ENCODE measurements at regions not wholly inside any gene's neighbourhood (a gene's known extent, or its start where the extent isn't known, plus 50 kb on each side); places are given as distances from the start of the nearest gene placed in this dataset.

GRCh38 chr9:87813119-87813463, 69.6 kb upstream of the SPATA31E1 start:
- H3K36me3 Mint-ChIP-seq (ENCODE audit: low read depth, unreplicated experiment), result peaks cover 5% of the 10 kb centered on the region
- H3K4me1 Mint-ChIP-seq (ENCODE audit: unreplicated experiment), result no peaks in the 10 kb centered on the region
- no peak for TF ChIP-seq CTCF (IDR thresholded peaks at IDR 0.05; ENCODE audit: unreplicated experiment)
- no peak for DNase-seq (ENCODE audit: low spot score)
- H3K27ac Mint-ChIP-seq (ENCODE audit: unreplicated experiment), result no peak overlapping the region
- H3K4me3 Mint-ChIP-seq (ENCODE audit: unreplicated experiment), result no peak overlapping the region
- H3K27me3 Mint-ChIP-seq (ENCODE audit: unreplicated experiment), result peaks cover 3% of the 10 kb centered on the region
- H3K9me3 Mint-ChIP-seq (ENCODE audit: unreplicated experiment), result peaks cover 3% of the 10 kb centered on the region

DNA sequence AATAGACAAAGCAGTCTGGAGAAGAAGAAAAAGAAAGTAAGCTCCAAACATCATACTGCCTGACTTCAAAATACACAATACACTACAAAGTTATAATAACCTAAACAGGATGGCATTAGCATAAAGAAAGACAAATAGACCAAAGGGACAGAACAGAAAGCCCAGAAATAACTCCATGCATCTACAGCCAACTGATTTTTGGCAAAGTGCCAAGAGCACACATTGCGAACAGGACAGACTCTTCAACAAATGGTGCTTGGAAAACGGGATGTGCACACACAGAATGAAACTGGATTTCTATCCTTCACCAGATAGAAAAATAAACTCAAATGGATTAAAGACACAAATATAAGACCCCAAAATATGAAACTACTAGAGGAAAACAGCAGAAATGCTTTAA, 66.6 kb upstream of the SPATA31E1 start:
- no peak overlapping the region for H3K27ac Mint-ChIP-seq (ENCODE audit: unreplicated experiment)
- no peak overlapping the region for H3K4me3 Mint-ChIP-seq (ENCODE audit: unreplicated experiment)
- H3K36me3 Mint-ChIP-seq (ENCODE audit: low read depth, unreplicated experiment), result no peaks in the 10 kb centered on the region
- no peak for TF ChIP-seq CTCF (IDR thresholded peaks at IDR 0.05; ENCODE audit: unreplicated experiment)
- peaks cover 1% of the 10 kb centered on the region for H3K27me3 Mint-ChIP-seq (ENCODE audit: unreplicated experiment)
- no peaks in the 10 kb centered on the region for H3K9me3 Mint-ChIP-seq (ENCODE audit: unreplicated experiment)
- no peaks in the 10 kb centered on the region for H3K4me1 Mint-ChIP-seq (ENCODE audit: unreplicated experiment)
- DNase-seq (ENCODE audit: low spot score), result no peak

- no peak for TF ChIP-seq CTCF (IDR thresholded peaks at IDR 0.05; ENCODE audit: unreplicated experiment)
- DNase-seq (ENCODE audit: low spot score), result no peak
- Mint-ChIP-seq H3K27ac (ENCODE audit: unreplicated experiment) (no peak overlapping the region), H3K27me3 (ENCODE audit: unreplicated experiment) (peaks cover 1% of the 10 kb centered on the region), H3K9me3 (ENCODE audit: unreplicated experiment) (no peaks in the 10 kb centered on the region), H3K4me1 (ENCODE audit: unreplicated experiment) (no peaks in the 10 kb centered on the region), H3K36me3 (ENCODE audit: low read depth, unreplicated experiment) (no peaks in the 10 kb centered on the region), H3K4me3 (ENCODE audit: unreplicated experiment) (no peak overlapping the region)
These were observed 64.4 kb upstream of the SPATA31E1 start for GRCh38 chr9:87818308-87818707.

- no peaks in the 10 kb centered on the region for H3K4me1 Mint-ChIP-seq (ENCODE audit: unreplicated experiment)
- no peak for DNase-seq (ENCODE audit: low spot score)
- no peaks in the 10 kb centered on the region for H3K9me3 Mint-ChIP-seq (ENCODE audit: unreplicated experiment)
- no peaks in the 10 kb centered on the region for H3K36me3 Mint-ChIP-seq (ENCODE audit: low read depth, unreplicated experiment)
- peaks cover 1% of the 10 kb centered on the region for H3K27me3 Mint-ChIP-seq (ENCODE audit: unreplicated experiment)
- H3K27ac Mint-ChIP-seq (ENCODE audit: unreplicated experiment), result no peak overlapping the region
- TF ChIP-seq CTCF (IDR thresholded peaks at IDR 0.05; ENCODE audit: unreplicated experiment), result peak; percentile 12
- no peak overlapping the region for H3K4me3 Mint-ChIP-seq (ENCODE audit: unreplicated experiment)
These were observed 58.3 kb upstream of the SPATA31E1 start for GRCh38 chr9:87824216-87824875.

DNA sequence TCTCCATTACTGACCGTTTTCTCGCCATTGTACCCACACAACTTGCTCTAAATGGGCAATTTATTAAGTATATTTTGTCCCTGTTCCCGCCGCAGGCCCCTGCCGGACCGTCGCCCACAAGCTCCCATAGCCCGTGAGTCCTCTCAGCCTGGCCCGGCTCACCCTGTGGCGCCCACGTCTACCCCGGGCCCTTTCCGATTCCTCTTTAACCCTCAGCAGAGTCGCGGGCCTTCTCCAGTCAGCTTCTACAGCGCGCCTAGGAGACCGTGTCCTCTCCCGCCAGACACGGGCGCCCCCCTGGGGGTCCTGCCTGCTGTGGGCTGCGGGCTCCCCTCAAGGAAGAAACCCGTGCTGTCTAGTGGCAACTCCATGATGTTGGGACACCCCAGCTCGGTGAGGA, 57.8 kb upstream of the SPATA31E1 start:
- no peak overlapping the region for H3K4me3 Mint-ChIP-seq (ENCODE audit: unreplicated experiment)
- no peaks in the 10 kb centered on the region for H3K4me1 Mint-ChIP-seq (ENCODE audit: unreplicated experiment)
- no peak for TF ChIP-seq CTCF (IDR thresholded peaks at IDR 0.05; ENCODE audit: unreplicated experiment)
- DNase-seq (ENCODE audit: low spot score), result no peak
- H3K27me3 Mint-ChIP-seq (ENCODE audit: unreplicated experiment), result no peaks in the 10 kb centered on the region
- H3K36me3 Mint-ChIP-seq (ENCODE audit: low read depth, unreplicated experiment), result no peaks in the 10 kb centered on the region
- no peak overlapping the region for H3K27ac Mint-ChIP-seq (ENCODE audit: unreplicated experiment)
- no peaks in the 10 kb centered on the region for H3K9me3 Mint-ChIP-seq (ENCODE audit: unreplicated experiment)

All from endothelial cell (in vitro differentiated cells).